Heart right ventricle (tissue), 16 donors: ENCODE measurements at regions not wholly inside any gene's neighbourhood (a gene's known extent, or its start where the extent isn't known, plus 50 kb on each side); places are given as distances from the start of the nearest gene placed in this dataset.

Source experiments
- ATAC-seq, 8 donors: fragments of 200-7000 bp; cut with Tn5 transposase; one replicate each; pipeline ENCODE4 v1.9.1; 2020; ENCODE audit warnings: mild to moderate bottlenecking in 8 of 8, moderate library complexity in 8 of 8, moderate number of reproducible peaks in 1 of 8
- DNase-seq, 2 donors: peaks; one replicate each; pipeline ENCODE4 v3.0.0-alpha.2; 2020
- H3K27ac ChIP-seq, 10 donors: fragments of 200-600 bp; sonication (generic) in 2 of 10; one replicate each; pipeline versions ENCODE4 v1.5.0 to v1.8.0; 2020 to 2022; ENCODE audit warnings: mild to moderate bottlenecking in 3 of 10
- H3K27me3 ChIP-seq, 7 donors: fragments of 200-600 bp; one replicate each; pipeline ENCODE4 v1.8.0; 2021 to 2022; ENCODE audit warnings: mild to moderate bottlenecking in 2 of 7
- H3K36me3 ChIP-seq, 9 donors: fragments of 200-600 bp; sonication (generic) in 1 of 9; one replicate each; pipeline versions ENCODE4 v1.5.0 to v1.8.0; 2020 to 2022; ENCODE audit warnings: mild to moderate bottlenecking in 2 of 9
- H3K4me1 ChIP-seq, 9 donors: fragments of 200-600 bp; sonication (generic) in 1 of 9; one replicate each; pipeline versions ENCODE4 v1.5.0 to v1.8.0; 2020 to 2022; ENCODE audit warnings: mild to moderate bottlenecking in 4 of 9
- H3K4me3 ChIP-seq, 10 donors: fragments of 200-600 bp; sonication (generic) in 2 of 10; one replicate each; pipeline versions ENCODE4 v1.5.0 to v1.8.0; 2020 to 2022; ENCODE audit warnings: mild to moderate bottlenecking in 7 of 10, moderate library complexity in 2 of 10
- H3K9me3 ChIP-seq, 11 donors: fragments of 200-600 bp in 10 of 11; sonication (generic) in 2 of 11; one replicate each; pipeline versions ENCODE4 v1.5.0 to v1.8.0; 2013 to 2022; ENCODE audit warnings: mild to moderate bottlenecking in 2 of 11, control low read depth in 1 of 11, moderate library complexity in 1 of 11
- WGBS, 2 donors: extraction: QIAGEN DNeasy Blood & Tissue Kit; methylation state at CpG; one replicate each; pipeline ENCODE4 v1.1.7; 2013; ENCODE audit warnings: inconsistent platforms in 1 of 2; 5-methylcytosine and 5-hydroxymethylcytosine counted together
- intact Hi-C, 10 donors: fragments of 100-400 bp; cut with DNase I; formaldehyde crosslinking; loops; one replicate each; pipeline versions ENCODE4 v1.11.1 to v1.14.2; 2022
- TF ChIP-seq, protein P1 (sequence below), 9 donors: fragments of 200-600 bp; sonication (generic) in 2 of 9; IDR thresholded peaks; one replicate each; pipeline versions ENCODE4 v1.5.0 to v1.8.0; 2021 to 2022; ENCODE audit warnings: antibody characterized with exemption in 9 of 9, mild to moderate bottlenecking in 5 of 9, moderate library complexity in 1 of 9
- donor health status: Arrhythmogenic right ventricular cardiomyopathy.
- donor health status: ischemic (EF 13 %, LVEDD 7.1; RV severe dilation, severe dysfunction).
- donor health status: healthy with polysubstance abuse.
- donor health status: DM: no; HTN: yes; CAD: no.
- donor health status: DM: no; HTN: no; CAD: no.
- donor health status: ischemic (EF 25% LVEDD 6.9; RV normal size, moderate dysfunction).
- donor health status: ischemic (EF 25% LVEDD 5.7; RV mildly dilated, moderate dysfunction).
- donor health status: healthy.
- donor health status: DM: yes; HTN: yes; CAD: no.
- donor health status: Ischemic cardiomyopathy.
- donor health status: ischemic (EF 35%, LVEDD 5.7; RV mildly dilated, moderate dysfunction).
- donor health status: nonischemic (EF 11% LVEDD 7.7; RV severe dilation, severe dysfunction).
- donor health status: DM: yes; HTN: yes; CAD: no.
- donor health status: PGD.
- donor health status: ischemic (EF 29% LVEDD 5.4; RV normal size, mild dysfunction).
- donor health status: nonischemic (EF 23%, LVEDD 6.1; RV moderate dilation, normal function).

DNA sequence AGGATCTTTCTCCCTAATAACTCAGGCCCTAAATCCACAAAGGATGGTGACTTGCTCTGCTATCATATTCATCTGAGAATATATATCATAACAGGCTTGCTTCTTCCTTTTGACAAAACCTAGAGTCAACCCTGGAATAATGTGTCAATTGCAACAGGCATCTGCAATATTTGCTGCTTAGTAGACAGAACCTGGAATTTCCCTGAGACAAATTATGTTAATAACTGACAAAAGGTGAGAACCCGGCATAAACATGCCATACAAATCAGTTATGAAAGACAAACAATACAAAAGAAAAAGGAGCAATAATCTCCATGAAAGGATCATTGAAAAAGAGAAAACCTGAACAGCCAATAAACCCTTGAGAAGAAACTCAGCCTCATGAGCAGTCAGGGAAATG lies 114.5 kb upstream of the CDCA7L start:
- H3K4me3 ChIP-seq, result no peak overlapping the region
- H3K27me3 ChIP-seq, result peaks cover 0 to 49% (median 6%) of the 10 kb centered on the region in 7 donors
- TF ChIP-seq, protein P1, sequence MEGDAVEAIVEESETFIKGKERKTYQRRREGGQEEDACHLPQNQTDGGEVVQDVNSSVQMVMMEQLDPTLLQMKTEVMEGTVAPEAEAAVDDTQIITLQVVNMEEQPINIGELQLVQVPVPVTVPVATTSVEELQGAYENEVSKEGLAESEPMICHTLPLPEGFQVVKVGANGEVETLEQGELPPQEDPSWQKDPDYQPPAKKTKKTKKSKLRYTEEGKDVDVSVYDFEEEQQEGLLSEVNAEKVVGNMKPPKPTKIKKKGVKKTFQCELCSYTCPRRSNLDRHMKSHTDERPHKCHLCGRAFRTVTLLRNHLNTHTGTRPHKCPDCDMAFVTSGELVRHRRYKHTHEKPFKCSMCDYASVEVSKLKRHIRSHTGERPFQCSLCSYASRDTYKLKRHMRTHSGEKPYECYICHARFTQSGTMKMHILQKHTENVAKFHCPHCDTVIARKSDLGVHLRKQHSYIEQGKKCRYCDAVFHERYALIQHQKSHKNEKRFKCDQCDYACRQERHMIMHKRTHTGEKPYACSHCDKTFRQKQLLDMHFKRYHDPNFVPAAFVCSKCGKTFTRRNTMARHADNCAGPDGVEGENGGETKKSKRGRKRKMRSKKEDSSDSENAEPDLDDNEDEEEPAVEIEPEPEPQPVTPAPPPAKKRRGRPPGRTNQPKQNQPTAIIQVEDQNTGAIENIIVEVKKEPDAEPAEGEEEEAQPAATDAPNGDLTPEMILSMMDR (IDR thresholded peaks at IDR 0.05), result no peak
- H3K4me1 ChIP-seq, result no peaks in the 10 kb centered on the region
- intact Hi-C loops, result no loop called here
- WGBS, 2 donors, result 95 to 97% methylated on average over 1 of the region's 1 CpG
- H3K9me3 ChIP-seq, result no peaks in the 10 kb centered on the region
- DNase-seq (no peak), ATAC-seq (no peak)
- H3K27ac ChIP-seq, result no peak overlapping the region
- no peaks in the 10 kb centered on the region for H3K36me3 ChIP-seq

DNA sequence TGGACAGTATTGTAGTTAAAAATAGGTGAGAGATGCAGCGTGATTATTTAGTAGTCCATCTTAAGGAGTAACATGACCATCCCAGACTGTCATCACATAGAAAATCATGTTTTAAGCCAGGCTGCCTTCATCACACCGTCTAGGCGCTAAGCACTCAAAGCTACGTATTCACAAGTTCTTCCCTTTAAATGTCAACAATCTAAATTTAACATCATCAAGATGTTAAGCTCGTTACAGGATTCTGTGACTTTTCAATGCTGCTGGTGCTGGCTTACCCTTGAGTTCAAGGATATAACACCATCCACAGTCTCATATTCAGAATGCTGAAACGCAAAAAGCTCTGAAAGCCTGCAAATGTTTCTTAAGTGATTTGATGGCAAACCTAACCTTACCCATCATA lies 109.5 kb upstream of the CDCA7L start:
- DNase-seq (no peak), ATAC-seq (no peak)
- no peak overlapping the region for H3K4me3 ChIP-seq
- H3K27me3 ChIP-seq, result peaks cover 0 to 17% (median 0%) of the 10 kb centered on the region in 7 donors
- intact Hi-C loops, result no loop called here
- no peaks in the 10 kb centered on the region for H3K4me1 ChIP-seq
- no peaks in the 10 kb centered on the region for H3K9me3 ChIP-seq
- no peaks in the 10 kb centered on the region for H3K36me3 ChIP-seq
- WGBS, 2 donors, result 36 to 41% methylated on average over 6 of the region's 6 CpGs
- no peak overlapping the region for H3K27ac ChIP-seq
- TF ChIP-seq, protein P1 (IDR thresholded peaks at IDR 0.05), result no peak

DNA sequence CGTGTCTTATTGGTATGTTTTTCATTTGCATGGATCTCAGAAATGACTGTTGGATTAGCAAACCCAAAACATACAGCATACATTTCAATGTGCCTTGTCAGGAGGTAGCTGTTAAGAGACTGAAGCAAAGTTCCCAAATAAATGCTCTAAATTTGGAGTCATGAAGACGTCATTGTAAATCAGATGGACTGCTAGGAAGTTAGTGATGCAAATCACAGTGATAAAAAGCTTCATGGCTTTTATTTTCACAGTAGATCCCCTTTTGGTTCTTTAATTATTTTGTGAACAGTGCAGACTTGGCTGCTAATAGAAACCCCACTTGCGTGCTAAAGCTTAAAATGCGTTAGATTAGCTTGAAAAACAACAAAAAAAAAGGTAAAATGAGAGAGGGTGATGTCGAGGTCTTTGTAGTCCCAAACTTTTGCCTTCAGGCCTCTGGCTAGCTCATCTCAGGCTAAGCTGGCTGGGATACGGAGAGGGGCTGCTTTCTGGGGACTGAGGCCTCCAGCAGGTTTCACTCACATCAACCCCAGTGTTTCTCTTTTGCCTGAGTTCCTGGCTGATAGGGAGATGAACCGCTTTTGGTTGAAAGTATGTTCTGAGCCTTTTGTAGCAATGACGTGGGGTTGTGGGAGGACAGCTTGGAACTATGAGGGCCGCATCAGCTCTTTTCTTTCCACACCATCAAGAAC lies 107.1 kb upstream of the CDCA7L start:
- Histone ChIP-seq H3K4me1 (no peaks in the 10 kb centered on the region), H3K9me3 (no peaks in the 10 kb centered on the region), H3K36me3 (no peaks in the 10 kb centered on the region), H3K27ac (no peak overlapping the region), H3K27me3 (peaks cover 0 to 20% (median 0%) of the 10 kb centered on the region in 7 donors), H3K4me3 (no peak overlapping the region)
- TF ChIP-seq, protein P1 (IDR thresholded peaks at IDR 0.05), result no peak
- DNase-seq (no peak), ATAC-seq (no peak)
- intact Hi-C loops, result no loop called here
- 70 to 78% methylated on average over 9 of the region's 9 CpGs for WGBS, 2 donors

DNA sequence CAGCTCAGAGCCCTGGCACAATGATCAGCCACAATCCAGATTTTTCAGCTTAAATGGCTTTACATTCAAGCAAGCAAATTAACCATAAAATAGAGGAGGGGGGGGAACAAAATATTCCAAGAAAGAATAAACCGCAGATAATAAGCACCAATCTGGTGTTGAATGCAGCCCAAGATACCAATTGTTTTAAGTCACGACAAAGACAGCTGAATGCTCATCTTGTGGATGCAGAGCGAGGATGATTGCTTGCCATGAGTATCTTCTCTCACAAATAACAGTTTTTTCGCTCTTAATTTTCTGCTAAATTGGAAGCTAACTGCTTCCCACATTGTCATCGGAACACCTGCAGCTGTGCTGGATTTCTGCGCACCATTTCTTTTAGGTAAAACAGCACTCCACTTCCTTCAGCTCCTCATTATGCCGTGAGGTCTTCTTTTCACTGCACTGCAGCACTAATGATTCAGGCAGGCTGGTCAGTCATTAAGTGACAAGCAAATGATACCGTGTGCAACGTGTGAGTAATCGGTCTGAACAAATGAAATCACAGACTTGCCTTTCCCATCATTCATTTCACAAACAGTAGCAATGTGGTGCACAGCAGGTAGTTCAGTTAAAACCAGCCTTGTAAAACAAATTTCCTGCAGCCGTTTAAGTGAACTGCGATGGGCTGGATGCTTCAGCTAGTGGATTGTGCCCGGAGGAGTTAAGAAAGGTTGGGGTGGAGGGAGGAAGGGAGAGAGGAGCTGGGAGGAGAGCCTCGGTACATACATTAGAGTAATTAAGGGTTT lies 106.4 kb upstream of the CDCA7L start:
- intact Hi-C loops, result no loop called here
- ATAC-seq (no peak), DNase-seq (no peak)
- WGBS, 2 donors, result 63 to 65% methylated on average over 14 of the region's 14 CpGs
- Histone ChIP-seq H3K27ac (no peak overlapping the region), H3K4me1 (no peaks in the 10 kb centered on the region), H3K27me3 (peaks cover 0 to 17% (median 0%) of the 10 kb centered on the region in 7 donors), H3K4me3 (no peak overlapping the region), H3K9me3 (no peaks in the 10 kb centered on the region), H3K36me3 (no peaks in the 10 kb centered on the region)
- TF ChIP-seq, protein P1 (IDR thresholded peaks at IDR 0.05), result no peak
